ENCODE measurements at regions not wholly inside any gene's neighbourhood (a gene's known extent, or its start where the extent isn't known, plus 50 kb on each side); places are given as distances from the start of the nearest gene placed in this dataset.

- H3K9me3 ChIP-seq = no peaks in the 10 kb centered on the region
- TF ChIP-seq POLR2AphosphoS5 (IDR thresholded peaks at IDR 0.05) (no peak), EP300 (IDR thresholded peaks at IDR 0.05; ENCODE audit: low read depth) (no peak), POLR2A (IDR thresholded peaks at IDR 0.05) (no peak), CTCF (IDR thresholded peaks at IDR 0.05) (no peak)
- no peak overlapping the region for H3K27ac ChIP-seq
- no peak for DNase-seq
- no peaks in the 10 kb centered on the region for H3K4me1 ChIP-seq
- in situ Hi-C loops (cut with MboI; ENCODE audit: low pct_ligation_motif_present in 1 of 4, low pct_unique_long_range_greater_than_20kb in 1 of 4, low sequenced_read_pairs in 3 of 4) (loop anchor here in 1 of 4 donors (10.0 kb wide), 1 partner anchor 146 kb away; no protein-coding TSS in a partner anchor), intact Hi-C loops (cut with DNase I; ENCODE audit: low total_unique reads) (no loop called here)
- H3K36me3 ChIP-seq = no peaks in the 10 kb centered on the region
- H3K4me3 ChIP-seq = no peak overlapping the region
- H3K27me3 ChIP-seq = no peaks in the 10 kb centered on the region
- WGBS, 2 donors (ENCODE audit: low coverage in 1 of 2) = 50 to 87% methylated on average over 2 to 3 of the region's 3 CpGs
These were observed 137.6 kb upstream of the WNT4 start for GRCh38 chr1:22280526-22280925.

GRCh38 chr1:22281521-22282363, 138.8 kb upstream of the WNT4 start:
- DNase-seq = no peak
- Histone ChIP-seq H3K27ac (no peak overlapping the region), H3K4me1 (no peaks in the 10 kb centered on the region), H3K4me3 (no peak overlapping the region), H3K9me3 (no peaks in the 10 kb centered on the region), H3K36me3 (no peaks in the 10 kb centered on the region), H3K27me3 (no peaks in the 10 kb centered on the region)
- WGBS, 2 donors (ENCODE audit: low coverage in 1 of 2) = 79 to 82% methylated on average over 2 to 11 of the region's 11 CpGs
- TF ChIP-seq EP300 (IDR thresholded peaks at IDR 0.05; ENCODE audit: low read depth) = no peak
- no peak for TF ChIP-seq POLR2A (IDR thresholded peaks at IDR 0.05)
- TF ChIP-seq CTCF (IDR thresholded peaks at IDR 0.05) = no peak
- no peak for TF ChIP-seq POLR2AphosphoS5 (IDR thresholded peaks at IDR 0.05)
- in situ Hi-C loops (cut with MboI; ENCODE audit: low pct_ligation_motif_present in 1 of 4, low pct_unique_long_range_greater_than_20kb in 1 of 4, low sequenced_read_pairs in 3 of 4) = loop anchor here in 1 of 4 donors (10.0 kb wide), 1 partner anchor 147 kb away; no protein-coding TSS in a partner anchor
- intact Hi-C loops (cut with DNase I; ENCODE audit: low total_unique reads) = no loop called here

GRCh38 chr1:22282364-22282995, 139.6 kb upstream of the WNT4 start:
- no peak overlapping the region for H3K4me3 ChIP-seq
- WGBS, 2 donors (ENCODE audit: low coverage in 1 of 2) = 86% methylated on average over 13 of the region's 13 CpGs; no CpG with 5 or more reads in 1 of the 2 donors
- DNase-seq = no peak
- H3K4me1 ChIP-seq = no peaks in the 10 kb centered on the region
- H3K27me3 ChIP-seq = no peaks in the 10 kb centered on the region
- TF ChIP-seq POLR2A (IDR thresholded peaks at IDR 0.05) (no peak), POLR2AphosphoS5 (IDR thresholded peaks at IDR 0.05) (no peak), CTCF (IDR thresholded peaks at IDR 0.05) (no peak), EP300 (IDR thresholded peaks at IDR 0.05; ENCODE audit: low read depth) (no peak)
- no peaks in the 10 kb centered on the region for H3K36me3 ChIP-seq
- no peaks in the 10 kb centered on the region for H3K9me3 ChIP-seq
- no peak overlapping the region for H3K27ac ChIP-seq
- in situ Hi-C loops (cut with MboI; ENCODE audit: low pct_ligation_motif_present in 1 of 4, low pct_unique_long_range_greater_than_20kb in 1 of 4, low sequenced_read_pairs in 3 of 4) (loop anchor here in 1 of 4 donors (10.0 kb wide), 1 partner anchor 148 kb away; no protein-coding TSS in a partner anchor), intact Hi-C loops (cut with DNase I; ENCODE audit: low total_unique reads) (no loop called here)

- intact Hi-C loops (cut with DNase I; ENCODE audit: low total_unique reads) = no loop called here
- DNase-seq = no peak
These were observed 140.7 kb upstream of the WNT4 start for GRCh38 chr1:22283596-22283995.

More at GRCh38 chr1:22283596-22283995, 140.7 kb upstream of the WNT4 start:
- Histone ChIP-seq H3K4me1 (no peaks in the 10 kb centered on the region), H3K4me3 (no peak overlapping the region), H3K9me3 (no peaks in the 10 kb centered on the region), H3K27me3 (no peaks in the 10 kb centered on the region), H3K36me3 (no peaks in the 10 kb centered on the region), H3K27ac (no peak overlapping the region)
- in situ Hi-C loops (cut with MboI; ENCODE audit: low pct_ligation_motif_present in 1 of 4, low pct_unique_long_range_greater_than_20kb in 1 of 4, low sequenced_read_pairs in 3 of 4) = loop anchor here in 1 of 4 donors (10.0 kb wide), 1 partner anchor 149 kb away; no protein-coding TSS in a partner anchor
- no peak for TF ChIP-seq CTCF (IDR thresholded peaks at IDR 0.05)
- no peak for TF ChIP-seq EP300 (IDR thresholded peaks at IDR 0.05; ENCODE audit: low read depth)
- TF ChIP-seq POLR2AphosphoS5 (IDR thresholded peaks at IDR 0.05) = no peak
- TF ChIP-seq POLR2A (IDR thresholded peaks at IDR 0.05) = no peak
